Thyroid gland (tissue), 4 donors: ENCODE measurements at regions not wholly inside any gene's neighbourhood (a gene's known extent, or its start where the extent isn't known, plus 50 kb on each side); places are given as distances from the start of the nearest gene placed in this dataset.
A peak's percentile ranks its signal among the peaks of the same experiment; 100 is the strongest.

Source experiments
- DNase-seq, 2 donors: peaks; one replicate each; pipeline ENCODE4 v3.0.0-alpha.2; 2019
- H3K27ac ChIP-seq, 3 donors: fragments of 200-600 bp; sonication (generic); 1 replicate in 2 of 3; 2 replicates in 1 of 3; pipeline ENCODE4 v1.5.1; 2016 to 2019; ENCODE audit warnings: mild to moderate bottlenecking in 1 of 3, moderate library complexity in 1 of 3
- H3K27me3 ChIP-seq: fragments of 200-600 bp; sonication (generic); one replicate; pipeline ENCODE4 v1.5.1; 2019
- H3K36me3 ChIP-seq, 2 donors: fragments of 200-600 bp; sonication (generic); one replicate each; pipeline ENCODE4 v1.5.1; 2016 to 2019
- H3K4me1 ChIP-seq, 2 donors: fragments of 200-600 bp; sonication (generic); one replicate each; pipeline ENCODE4 v1.5.1; 2017 to 2019
- H3K4me3 ChIP-seq, 3 donors: fragments of 200-600 bp; sonication (generic); replicated peaks in 1 of 3; 1 replicate in 2 of 3; 2 replicates in 1 of 3; pipeline ENCODE4 v1.5.1; 2016; ENCODE audit warnings: mild to moderate bottlenecking in 1 of 3
- H3K9me3 ChIP-seq: fragments of 200-600 bp; sonication (generic); one replicate; pipeline ENCODE4 v1.5.1; 2017
- CTCF ChIP-seq, 6 experiments: fragments of 200-600 bp in 3 of 6; fragments of 450-650 bp in 3 of 6; sonication (generic) in 3 of 6; IDR thresholded peaks; one replicate each; pipeline ENCODE4 v1.5.1; 2016 to 2019; ENCODE audit warnings: antibody characterized with exemption in 6 of 6, mild to moderate bottlenecking in 2 of 6, inconsistent platforms in 1 of 6, moderate library complexity in 1 of 6
- POLR2A ChIP-seq, 2 donors: fragments of 450-650 bp; IDR thresholded peaks; one replicate each; pipeline ENCODE4 v1.6.1; 2017; ENCODE audit warnings: antibody characterized with exemption in 2 of 2, mild to moderate bottlenecking in 2 of 2, moderate library complexity in 1 of 2
- WGBS, 2 donors: methylation state at CpG; one replicate each; pipeline ENCODE4 v1.1.5; 2017; 5-methylcytosine and 5-hydroxymethylcytosine counted together
- intact Hi-C: fragments of 100-400 bp; cut with DNase I; formaldehyde crosslinking; loops from one replicate; pipeline ENCODE4 v1.15.1; 2023

- DNase-seq = no peak
- intact Hi-C loops = no loop called here
- no peaks in the 10 kb centered on the region for H3K36me3 ChIP-seq
- H3K4me1 ChIP-seq = no peaks in the 10 kb centered on the region
- H3K27ac ChIP-seq = no peak overlapping the region
- no peaks in the 10 kb centered on the region for H3K9me3 ChIP-seq
- no peaks in the 10 kb centered on the region for H3K27me3 ChIP-seq
- no peak overlapping the region for H3K4me3 ChIP-seq
- TF ChIP-seq POLR2A (IDR thresholded peaks at IDR 0.05) (no peak), CTCF (IDR thresholded peaks at IDR 0.05) (no peak)
Observed at GRCh38 chr9:111175350-111175749, 137.1 kb upstream of the LPAR1 start.

GRCh38 chr9:111167341-111167740 is 129.1 kb upstream of the LPAR1 start:
- 96% methylated on average over 2 of the region's 2 CpGs for WGBS, 2 donors
- intact Hi-C loops = no loop called here
- TF ChIP-seq POLR2A (IDR thresholded peaks at IDR 0.05) = no peak
- no peak for TF ChIP-seq CTCF (IDR thresholded peaks at IDR 0.05)

GRCh38 chr9:111163716-111164389 is 125.6 kb upstream of the LPAR1 start:
- DNase-seq = no peak
- no peak overlapping the region for H3K4me3 ChIP-seq
- H3K27ac ChIP-seq = peak overlapping the region in 2 of 3 donors; percentile 43 to 56
- no peaks in the 10 kb centered on the region for H3K36me3 ChIP-seq
- TF ChIP-seq POLR2A (IDR thresholded peaks at IDR 0.05) (no peak), CTCF (IDR thresholded peaks at IDR 0.05) (no peak)
- intact Hi-C loops = no loop called here
- H3K27me3 ChIP-seq = no peaks in the 10 kb centered on the region
- no peaks in the 10 kb centered on the region for H3K9me3 ChIP-seq
- H3K4me1 ChIP-seq = no peaks in the 10 kb centered on the region
- WGBS, 2 donors = 54 to 64% methylated on average over 5 of the region's 5 CpGs

More at GRCh38 chr9:111167341-111167740, 129.1 kb upstream of the LPAR1 start:
- H3K9me3 ChIP-seq = no peaks in the 10 kb centered on the region
- DNase-seq = no peak
- no peaks in the 10 kb centered on the region for H3K4me1 ChIP-seq
- no peaks in the 10 kb centered on the region for H3K27me3 ChIP-seq
- H3K27ac ChIP-seq = no peak overlapping the region
- H3K4me3 ChIP-seq = no peak overlapping the region
- no peaks in the 10 kb centered on the region for H3K36me3 ChIP-seq

GRCh38 chr9:111162026-111162425 is 123.8 kb upstream of the LPAR1 start:
- no peak for TF ChIP-seq CTCF (IDR thresholded peaks at IDR 0.05)
- no peak for TF ChIP-seq POLR2A (IDR thresholded peaks at IDR 0.05)
- no peaks in the 10 kb centered on the region for H3K9me3 ChIP-seq
- intact Hi-C loops = no loop called here
- no peaks in the 10 kb centered on the region for H3K27me3 ChIP-seq
- no peaks in the 10 kb centered on the region for H3K36me3 ChIP-seq
- H3K27ac ChIP-seq = no peak overlapping the region
- H3K4me3 ChIP-seq = no peak overlapping the region
- 79 to 87% methylated on average over 3 of the region's 3 CpGs for WGBS, 2 donors
- no peaks in the 10 kb centered on the region for H3K4me1 ChIP-seq
- no peak for DNase-seq

GRCh38 chr9:111161015-111161415 is 122.7 kb upstream of the LPAR1 start:
- Histone ChIP-seq H3K27ac (no peak overlapping the region), H3K27me3 (no peaks in the 10 kb centered on the region), H3K9me3 (no peaks in the 10 kb centered on the region), H3K4me3 (no peak overlapping the region), H3K4me1 (no peaks in the 10 kb centered on the region), H3K36me3 (no peaks in the 10 kb centered on the region)
- DNase-seq = no peak
- WGBS, 2 donors = 65 to 86% methylated on average over 3 of the region's 3 CpGs
- TF ChIP-seq CTCF (IDR thresholded peaks at IDR 0.05) = no peak
- no peak for TF ChIP-seq POLR2A (IDR thresholded peaks at IDR 0.05)
- intact Hi-C loops = no loop called here
